Neuronal stem cell (in vitro differentiated cells): ENCODE measurements at regions not wholly inside any gene's neighbourhood (a gene's known extent, or its start where the extent isn't known, plus 50 kb on each side); places are given as distances from the start of the nearest gene placed in this dataset.

Experiments used
- DNase-seq: peaks from one replicate; pipeline ENCODE4 v3.0.0-alpha.2; 2013; ENCODE audit warnings: low spot score
- H2AFZ ChIP-seq: one replicate; pipeline ENCODE4 v1.6.1; 2013; ENCODE audit warnings: mild to moderate bottlenecking, low read length, inconsistent platforms
- H2AK5ac ChIP-seq: 2 replicates; pipeline ENCODE4 v1.6.1; 2013; ENCODE audit warnings: low read depth, mild to moderate bottlenecking, inconsistent platforms, low read length, moderate library complexity, mixed read lengths
- H2BK120ac ChIP-seq: 2 replicates; pipeline ENCODE4 v1.6.1; 2013; ENCODE audit warnings: low read depth, mild to moderate bottlenecking, inconsistent platforms, low read length, moderate library complexity, mixed read lengths
- H2BK12ac ChIP-seq: one replicate; pipeline ENCODE4 v1.6.1; 2013; ENCODE audit warnings: low read length, inconsistent platforms
- H2BK15ac ChIP-seq: 2 replicates; pipeline ENCODE4 v1.6.1; 2013; ENCODE audit warnings: mild to moderate bottlenecking, low read length, inconsistent platforms, mixed read lengths
- H2BK5ac ChIP-seq: one replicate; pipeline ENCODE4 v1.6.1; 2013; ENCODE audit warnings: inconsistent platforms, mild to moderate bottlenecking, low read length, moderate library complexity
- H3K14ac ChIP-seq: one replicate; pipeline ENCODE4 v1.6.1; 2013; ENCODE audit warnings: low read length, inconsistent platforms
- H3K18ac ChIP-seq: 2 replicates; pipeline ENCODE4 v1.6.1; 2013; ENCODE audit warnings: low read length, inconsistent platforms
- H3K23ac ChIP-seq: 2 replicates; pipeline ENCODE4 v1.6.1; 2013; ENCODE audit warnings: low read depth, mild to moderate bottlenecking, mixed read lengths, low read length, inconsistent platforms; ENCODE audit not compliant: poor library complexity
- H3K27ac ChIP-seq: replicated peaks from 3 replicates; pipeline ENCODE4 v1.5.1; 2013; ENCODE audit warnings: low read length, inconsistent platforms
- H3K27me3 ChIP-seq, 3 experiments: 2 replicates each; pipeline ENCODE4 v1.6.1; 2013; ENCODE audit warnings: low read length in 3 of 3, mild to moderate bottlenecking in 2 of 3, inconsistent platforms in 1 of 3, low read depth in 1 of 3, mixed read lengths in 1 of 3, moderate library complexity in 1 of 3; ENCODE audit not compliant: control insufficient read depth in 3 of 3, insufficient read depth in 3 of 3
- H3K36me3 ChIP-seq, 2 donors: replicated peaks in 1 of 2; 2 replicates each; pipeline ENCODE4 v1.6.1; 2013; ENCODE audit warnings: low read length in 2 of 2; ENCODE audit not compliant: control insufficient read depth in 2 of 2, insufficient read depth in 2 of 2
- H3K4ac ChIP-seq: 2 replicates; pipeline ENCODE4 v1.6.1; 2013; ENCODE audit warnings: inconsistent platforms, mild to moderate bottlenecking, low read length, moderate library complexity
- H3K4me1 ChIP-seq, 2 donors: 1 replicate in 1 of 2; 2 replicates in 1 of 2; pipeline ENCODE4 v1.6.1; 2013; ENCODE audit warnings: low read length in 2 of 2, low read depth in 1 of 2; ENCODE audit not compliant: control insufficient read depth in 2 of 2, insufficient read depth in 1 of 2
- H3K4me2 ChIP-seq: one replicate; pipeline ENCODE4 v1.6.1; 2013; ENCODE audit warnings: mild to moderate bottlenecking, low read length, inconsistent platforms; ENCODE audit not compliant: insufficient read depth, poor library complexity, severe bottlenecking
- H3K4me3 ChIP-seq, 2 donors: 2 replicates each; pipeline ENCODE4 v1.5.1; 2013; ENCODE audit warnings: low read length in 2 of 2, mild to moderate bottlenecking in 2 of 2, inconsistent platforms in 1 of 2, moderate library complexity in 1 of 2
- H3K79me1 ChIP-seq: one replicate; pipeline ENCODE4 v1.6.1; 2013; ENCODE audit warnings: low read depth, mild to moderate bottlenecking, inconsistent platforms, low read length, moderate library complexity
- H3K9ac ChIP-seq: one replicate; pipeline ENCODE4 v1.6.1; 2013; ENCODE audit warnings: mild to moderate bottlenecking, low read depth, low read length, inconsistent platforms; ENCODE audit not compliant: poor library complexity
- H3K9me3 ChIP-seq, 2 donors: replicated peaks in 1 of 2; 2 replicates each; pipeline versions ENCODE3 to v1.6.1; 2013; ENCODE audit warnings: low read length in 2 of 2, mild to moderate bottlenecking in 2 of 2, inconsistent platforms in 1 of 2, low read depth in 1 of 2, mixed read lengths in 1 of 2, moderate library complexity in 1 of 2; ENCODE audit not compliant: control insufficient read depth in 2 of 2, insufficient read depth in 1 of 2
- H4K8ac ChIP-seq: one replicate; pipeline ENCODE4 v1.6.1; 2013; ENCODE audit warnings: low read depth, mild to moderate bottlenecking, inconsistent platforms, low read length, moderate library complexity
- H4K91ac ChIP-seq: one replicate; pipeline ENCODE4 v1.6.1; 2013; ENCODE audit warnings: low read length, low read depth, mild to moderate bottlenecking, inconsistent platforms; ENCODE audit not compliant: poor library complexity
- WGBS, 2 donors: extraction: QIAGEN DNeasy Blood & Tissue Kit; methylation state at CpG; one replicate each; pipeline ENCODE4 v1.1.7; 2013; ENCODE audit warnings: missing lambda C conversion rate in 2 of 2, mixed read lengths in 1 of 2; ENCODE audit not compliant: insufficient read length in 2 of 2, insufficient replicate concordance in 1 of 2; ENCODE audit errors: extremely low coverage in 2 of 2; 5-methylcytosine and 5-hydroxymethylcytosine counted together

DNA sequence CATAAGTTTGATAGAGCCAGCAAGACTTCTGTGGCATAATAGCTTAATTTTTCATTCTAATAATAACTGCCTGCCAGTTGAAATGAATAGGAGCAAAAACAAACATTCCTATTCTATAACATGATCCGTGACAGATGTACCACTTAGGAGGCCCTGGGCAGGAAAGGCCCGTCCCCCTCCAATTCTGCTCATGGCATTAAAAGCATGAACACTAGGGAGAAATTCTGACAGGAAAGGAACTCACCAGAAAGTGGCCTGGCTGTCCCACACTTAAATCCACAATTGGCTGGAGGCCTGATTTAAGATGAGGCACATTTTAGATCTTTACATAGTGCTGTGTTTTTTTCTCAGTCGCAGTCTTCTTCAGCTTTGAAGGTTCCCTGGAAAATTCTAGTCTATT lies 261.9 kb upstream of the ETAA1 start:
- H3K9ac ChIP-seq = no peak overlapping the region
- no peaks in the 10 kb centered on the region for H3K9me3 ChIP-seq
- no peak overlapping the region for H2BK12ac ChIP-seq
- no peak overlapping the region for H3K4ac ChIP-seq
- no peaks in the 10 kb centered on the region for H3K36me3 ChIP-seq
- no peak overlapping the region for H3K27ac ChIP-seq
- no peak overlapping the region for H3K4me3 ChIP-seq
- H2AK5ac ChIP-seq = no peak overlapping the region
- no peaks in the 10 kb centered on the region for H3K4me1 ChIP-seq
- no peak overlapping the region for H2AFZ ChIP-seq
- DNase-seq = no peak
- no peak overlapping the region for H3K14ac ChIP-seq
- no peak overlapping the region for H4K91ac ChIP-seq
- H2BK120ac ChIP-seq = no peak overlapping the region
- H2BK5ac ChIP-seq = no peak overlapping the region
- no peak overlapping the region for H3K4me2 ChIP-seq
- no peak overlapping the region for H4K8ac ChIP-seq
- H3K79me1 ChIP-seq = no peaks in the 10 kb centered on the region
- no peaks in the 10 kb centered on the region for H3K27me3 ChIP-seq
- H2BK15ac ChIP-seq = no peak overlapping the region
- H3K18ac ChIP-seq = no peak overlapping the region
- no peak overlapping the region for H3K23ac ChIP-seq
- WGBS, 2 donors = no CpG with 5 or more reads among the region's 3 CpGs

DNA sequence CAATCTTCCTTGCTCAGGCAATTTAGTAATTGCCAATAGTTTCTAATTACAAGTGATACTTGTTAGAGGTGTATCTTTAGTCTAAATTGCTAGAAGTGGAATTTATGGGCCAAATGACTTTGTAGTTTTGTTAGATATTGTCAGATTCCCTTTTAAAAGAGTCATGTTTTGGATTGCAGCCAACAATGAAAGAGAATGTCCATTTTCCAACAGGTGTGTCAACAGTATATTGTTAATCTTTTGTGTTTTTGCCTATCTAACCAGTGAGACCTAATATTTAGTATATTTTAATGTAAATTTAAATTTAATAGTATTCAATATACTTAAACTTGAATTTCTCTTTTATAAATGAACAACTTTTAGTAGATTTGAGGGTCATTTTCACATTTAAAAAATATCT lies 259.4 kb upstream of the ETAA1 start:
- no peak overlapping the region for H3K4ac ChIP-seq
- no peaks in the 10 kb centered on the region for H3K79me1 ChIP-seq
- H3K4me2 ChIP-seq = no peak overlapping the region
- no peak overlapping the region for H2AFZ ChIP-seq
- H4K91ac ChIP-seq = no peak overlapping the region
- DNase-seq = no peak
- H3K18ac ChIP-seq = no peak overlapping the region
- no peaks in the 10 kb centered on the region for H3K27me3 ChIP-seq
- H2BK120ac ChIP-seq = no peak overlapping the region
- no peak overlapping the region for H3K23ac ChIP-seq
- H2AK5ac ChIP-seq = no peak overlapping the region
- no peaks in the 10 kb centered on the region for H3K36me3 ChIP-seq
- no peak overlapping the region for H4K8ac ChIP-seq
- H2BK15ac ChIP-seq = no peak overlapping the region
- H3K9ac ChIP-seq = no peak overlapping the region
- H3K27ac ChIP-seq = no peak overlapping the region
- H3K14ac ChIP-seq = no peak overlapping the region
- no peak overlapping the region for H2BK12ac ChIP-seq
- no peak overlapping the region for H2BK5ac ChIP-seq
- H3K4me3 ChIP-seq = no peak overlapping the region
- no peaks in the 10 kb centered on the region for H3K4me1 ChIP-seq
- no peaks in the 10 kb centered on the region for H3K9me3 ChIP-seq

DNA sequence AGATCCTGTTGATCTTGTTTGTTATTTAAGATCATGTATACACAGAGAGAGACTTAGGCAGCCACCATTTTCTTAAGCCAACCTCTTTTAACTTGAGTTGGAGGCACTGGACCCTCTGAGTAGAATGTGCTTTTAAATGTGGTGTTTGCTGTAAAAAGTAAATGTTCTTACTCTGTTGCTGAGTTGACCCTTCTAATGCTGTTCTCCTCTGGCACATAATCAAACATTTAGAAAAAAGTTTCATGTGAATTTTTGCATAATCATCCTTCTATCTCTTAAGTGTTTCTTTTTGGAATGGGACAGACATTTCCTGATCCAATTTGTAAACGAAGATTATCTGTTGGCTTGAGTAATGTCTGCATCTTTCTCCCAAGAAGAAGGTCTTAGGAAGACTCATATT lies 255.1 kb upstream of the ETAA1 start:
- Histone ChIP-seq H2AFZ (no peak overlapping the region), H2BK12ac (no peak overlapping the region), H3K9me3 (no peaks in the 10 kb centered on the region), H2AK5ac (no peak overlapping the region), H3K23ac (no peak overlapping the region), H3K4me1 (peaks cover 0 to 3% of the 10 kb centered on the region in 2 donors), H3K27me3 (no peaks in the 10 kb centered on the region), H3K4me2 (no peak overlapping the region), H4K91ac (no peak overlapping the region), H4K8ac (no peak overlapping the region), H2BK120ac (no peak overlapping the region), H3K4me3 (no peak overlapping the region), H3K14ac (no peak overlapping the region), H2BK15ac (no peak overlapping the region), H2BK5ac (no peak overlapping the region), H3K4ac (no peak overlapping the region), H3K18ac (no peak overlapping the region), H3K9ac (no peak overlapping the region), H3K79me1 (no peaks in the 10 kb centered on the region), H3K36me3 (no peaks in the 10 kb centered on the region), H3K27ac (no peak overlapping the region)
- no peak for DNase-seq
- WGBS, 2 donors = no CpG with 5 or more reads among the region's 1 CpG

DNA sequence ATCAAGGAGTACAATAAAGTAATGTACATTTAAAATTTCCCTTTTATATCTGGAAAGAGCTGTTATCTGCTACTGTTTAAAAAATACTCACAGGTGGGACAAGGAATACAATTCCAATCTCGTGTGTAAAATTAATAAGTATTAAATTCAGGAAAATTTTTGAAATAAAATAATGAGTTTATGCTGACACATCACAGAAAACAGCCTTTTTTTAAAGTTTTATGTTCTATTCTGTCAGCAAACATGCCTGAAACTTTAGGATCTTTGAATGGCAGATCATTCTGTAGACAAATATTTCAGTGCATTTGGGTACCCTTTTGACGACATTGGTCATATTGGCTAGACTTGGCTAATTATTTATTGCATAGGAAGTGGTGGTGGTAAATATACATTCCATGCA lies 254.4 kb upstream of the ETAA1 start:
- no peak overlapping the region for H3K14ac ChIP-seq
- no peak overlapping the region for H3K9ac ChIP-seq
- H3K79me1 ChIP-seq = no peaks in the 10 kb centered on the region
- no peak overlapping the region for H2AFZ ChIP-seq
- no peak overlapping the region for H3K18ac ChIP-seq
- no peak overlapping the region for H4K91ac ChIP-seq
- H3K9me3 ChIP-seq = no peaks in the 10 kb centered on the region
- H3K4ac ChIP-seq = no peak overlapping the region
- no peak overlapping the region for H4K8ac ChIP-seq
- H2BK120ac ChIP-seq = no peak overlapping the region
- H2AK5ac ChIP-seq = no peak overlapping the region
- no peak overlapping the region for H3K27ac ChIP-seq
- H3K36me3 ChIP-seq = no peaks in the 10 kb centered on the region
- H2BK5ac ChIP-seq = no peak overlapping the region
- H3K4me1 ChIP-seq = peaks cover 0 to 3% of the 10 kb centered on the region in 2 donors
- H2BK15ac ChIP-seq = no peak overlapping the region
- DNase-seq = no peak
- no peak overlapping the region for H3K4me3 ChIP-seq
- no peak overlapping the region for H2BK12ac ChIP-seq
- H3K23ac ChIP-seq = no peak overlapping the region
- no peak overlapping the region for H3K4me2 ChIP-seq
- no CpG with 5 or more reads among the region's 2 CpGs for WGBS, 2 donors
- no peaks in the 10 kb centered on the region for H3K27me3 ChIP-seq
